GM19438 (cell line): ENCODE measurements at regions not wholly inside any gene's neighbourhood (a gene's known extent, or its start where the extent isn't known, plus 50 kb on each side); places are given as distances from the start of the nearest gene placed in this dataset.

Experiments used
- ATAC-seq: cut with Tn5 transposase; IDR thresholded peaks from one replicate; pipeline ENCODE4 v1.9.1; 2021; ENCODE audit warnings: low read depth; ENCODE audit not compliant: unreplicated experiment

- no peak for ATAC-seq
These were observed 308.8 kb upstream of the ADAMTS16 start for GRCh38 chr5:4831325-4831724.

DNA sequence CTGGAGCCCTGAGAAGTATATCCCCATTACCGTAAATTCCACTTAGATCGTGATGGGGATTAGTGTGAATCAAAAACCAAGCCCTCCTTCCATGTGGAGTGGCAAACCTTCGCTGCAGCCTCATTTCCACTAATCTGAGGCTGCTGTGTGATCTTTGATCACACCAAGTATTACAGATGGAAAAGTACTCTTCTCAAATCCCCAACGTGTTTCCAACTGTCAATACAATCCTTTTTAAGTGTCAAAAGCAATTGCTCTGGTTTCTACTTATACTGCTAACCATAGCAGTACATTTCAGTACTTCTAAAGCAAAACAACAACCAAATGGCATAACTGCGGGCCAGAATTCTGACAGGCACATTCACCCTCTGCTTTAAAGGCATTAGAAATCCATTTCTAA, 307.7 kb upstream of the ADAMTS16 start:
- no peak for ATAC-seq

GRCh38 chr5:4833104-4833738, 306.9 kb upstream of the ADAMTS16 start:
- no peak for ATAC-seq

- ATAC-seq = no peak
These were observed 302.6 kb upstream of the ADAMTS16 start for GRCh38 chr5:4837489-4838058.

DNA sequence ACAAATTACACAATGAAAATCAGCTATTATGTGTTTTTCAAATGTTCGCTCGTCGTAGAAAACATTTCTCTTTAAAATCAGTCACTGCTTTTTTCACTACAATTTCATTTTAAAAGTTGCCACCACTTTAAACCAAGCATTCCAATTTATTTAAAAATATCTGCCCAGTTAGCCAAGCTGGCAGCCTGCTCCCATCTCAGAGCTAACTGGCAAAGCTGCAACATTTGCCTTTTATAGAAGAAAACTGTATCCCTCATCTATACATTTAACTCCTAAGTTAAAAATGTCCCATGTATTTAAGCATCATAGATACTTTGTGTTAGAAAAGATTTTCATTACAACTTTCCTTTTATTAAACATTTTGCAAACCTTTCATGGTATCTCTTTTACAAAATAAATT, 294.9 kb upstream of the ADAMTS16 start:
- no peak for ATAC-seq

- ATAC-seq = no peak
These were observed 292.4 kb upstream of the ADAMTS16 start for GRCh38 chr5:4847766-4848165.

GRCh38 chr5:4855036-4855435, 285.1 kb upstream of the ADAMTS16 start:
- ATAC-seq = no peak

GRCh38 chr5:4855880-4856279, 284.2 kb upstream of the ADAMTS16 start:
- no peak for ATAC-seq

- no peak for ATAC-seq
These were observed 282.4 kb upstream of the ADAMTS16 start for GRCh38 chr5:4857761-4858160.

- no peak for ATAC-seq
These were observed 280.5 kb upstream of the ADAMTS16 start for GRCh38 chr5:4859500-4860235.

DNA sequence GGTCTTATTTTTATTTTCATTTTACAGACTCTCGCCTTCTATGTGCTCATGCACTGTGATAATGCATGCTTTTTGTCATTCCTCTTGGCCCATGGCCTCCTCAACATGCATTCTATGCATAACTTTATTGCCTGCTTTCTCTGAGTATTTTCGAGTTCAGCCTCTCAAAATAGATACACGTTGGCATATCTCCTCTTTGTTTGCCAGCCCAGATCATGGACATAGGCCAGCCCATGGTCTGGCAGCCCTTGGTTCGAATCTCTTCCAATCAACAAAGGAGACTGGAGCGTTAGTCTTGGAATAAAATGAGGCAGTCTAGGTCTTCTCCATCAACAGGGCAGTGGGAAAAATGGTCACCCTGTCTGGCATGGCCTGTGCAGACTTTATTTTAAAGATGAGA, 279.5 kb upstream of the ADAMTS16 start:
- no peak for ATAC-seq

GRCh38 chr5:4862500-4862899, 277.6 kb upstream of the ADAMTS16 start:
- no peak for ATAC-seq

GRCh38 chr5:4866131-4866659, 273.9 kb upstream of the ADAMTS16 start:
- no peak for ATAC-seq

DNA sequence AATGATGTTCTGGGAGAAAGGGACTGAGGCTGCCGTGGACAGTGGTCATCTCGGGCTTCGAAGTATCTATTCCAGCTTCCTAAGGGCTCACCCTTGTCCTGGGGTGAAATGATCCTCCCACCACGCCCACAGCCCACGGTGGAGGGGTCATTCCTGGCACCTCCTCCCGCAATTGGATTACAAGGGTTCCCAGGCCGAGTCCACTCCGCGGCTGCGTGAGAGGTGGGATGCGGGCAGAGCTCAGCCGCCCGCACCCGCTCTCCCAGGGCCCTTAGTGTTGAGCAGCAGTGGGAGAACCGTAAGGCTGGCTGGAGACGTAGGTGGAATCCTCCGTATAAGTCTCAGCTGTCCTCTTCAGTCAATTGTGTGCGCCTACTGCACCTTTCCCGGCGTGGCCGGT, 273.3 kb upstream of the ADAMTS16 start:
- ATAC-seq = no peak

DNA sequence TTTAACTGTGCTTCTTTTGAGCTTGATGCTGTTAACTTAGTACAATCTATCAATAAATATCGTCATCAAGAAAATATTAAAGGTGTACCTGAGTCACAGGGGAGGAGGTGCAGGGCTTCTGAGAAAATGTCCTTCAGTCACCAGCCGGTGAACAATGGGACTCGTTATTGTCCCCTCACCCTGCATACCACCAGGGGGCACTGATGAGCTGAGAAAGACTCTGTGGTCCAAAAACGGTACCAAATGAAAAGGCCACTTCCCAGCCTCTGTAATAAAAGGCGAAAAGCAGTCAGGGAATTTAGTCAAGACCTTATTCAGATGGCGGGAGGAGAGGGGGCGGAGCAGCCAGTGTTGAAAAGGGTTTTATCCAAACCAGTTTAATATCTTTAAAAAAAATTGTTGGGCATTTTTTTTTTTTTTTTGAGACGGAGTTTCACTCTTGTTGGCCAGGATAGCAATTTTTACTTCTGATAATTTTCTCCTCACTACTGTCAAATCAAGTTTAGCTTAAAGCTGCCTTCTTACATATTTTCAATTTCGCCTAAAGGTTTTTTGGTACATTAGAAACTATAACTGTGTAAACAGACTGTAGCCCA, 271.9 kb upstream of the ADAMTS16 start:
- ATAC-seq = peak; percentile 60

- ATAC-seq = no peak
These were observed 266.5 kb upstream of the ADAMTS16 start for GRCh38 chr5:4873652-4874051.

- no peak for ATAC-seq
These were observed 266.0 kb upstream of the ADAMTS16 start for GRCh38 chr5:4874097-4874496.

DNA sequence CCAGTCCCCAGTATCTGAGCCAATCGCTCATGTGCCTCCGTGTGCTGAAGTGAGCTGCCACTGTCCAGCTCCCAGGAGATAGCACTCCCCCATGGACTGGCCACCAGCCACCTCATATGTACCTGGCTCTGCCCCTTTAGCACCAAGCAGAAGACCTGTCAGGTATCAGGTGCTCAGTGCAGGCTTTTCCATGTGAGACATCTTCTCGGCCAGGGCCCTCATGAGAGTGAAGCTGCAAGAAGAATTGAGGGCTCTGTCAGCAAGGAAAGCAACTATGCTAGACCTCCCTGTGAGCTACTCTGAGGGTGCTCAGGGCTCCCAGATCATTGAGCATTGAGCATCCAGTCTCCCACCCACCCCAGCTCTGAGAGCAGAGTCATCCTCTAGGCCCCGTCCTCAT, 264.2 kb upstream of the ADAMTS16 start:
- ATAC-seq = no peak

GRCh38 chr5:4876804-4877203, 263.3 kb upstream of the ADAMTS16 start:
- ATAC-seq = no peak

DNA sequence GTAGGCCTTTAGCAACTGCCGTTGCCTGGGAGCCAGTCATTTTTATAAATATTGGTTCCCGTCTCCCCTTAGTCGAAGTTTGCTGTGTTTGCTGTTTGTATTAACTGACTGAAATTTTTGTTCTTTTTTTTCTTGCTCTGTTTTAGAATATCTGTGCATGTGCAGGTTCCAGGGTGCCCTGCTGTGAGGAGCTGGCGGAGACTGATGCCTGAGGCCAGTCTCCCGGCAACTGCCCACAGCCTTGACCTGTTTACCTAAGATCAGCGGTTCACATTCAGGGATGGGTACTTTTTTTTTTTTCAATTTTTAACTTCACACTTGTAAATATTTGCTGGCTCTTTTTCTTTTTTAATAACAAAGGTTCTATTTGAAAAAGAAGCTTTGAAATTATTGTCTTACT, 262.6 kb upstream of the ADAMTS16 start:
- no peak for ATAC-seq

- no peak for ATAC-seq
These were observed 261.1 kb upstream of the ADAMTS16 start for GRCh38 chr5:4879075-4879474.
